ENCODE measurements at regions not wholly inside any gene's neighbourhood (a gene's known extent, or its start where the extent isn't known, plus 50 kb on each side); places are given as distances from the start of the nearest gene placed in this dataset.

DNA sequence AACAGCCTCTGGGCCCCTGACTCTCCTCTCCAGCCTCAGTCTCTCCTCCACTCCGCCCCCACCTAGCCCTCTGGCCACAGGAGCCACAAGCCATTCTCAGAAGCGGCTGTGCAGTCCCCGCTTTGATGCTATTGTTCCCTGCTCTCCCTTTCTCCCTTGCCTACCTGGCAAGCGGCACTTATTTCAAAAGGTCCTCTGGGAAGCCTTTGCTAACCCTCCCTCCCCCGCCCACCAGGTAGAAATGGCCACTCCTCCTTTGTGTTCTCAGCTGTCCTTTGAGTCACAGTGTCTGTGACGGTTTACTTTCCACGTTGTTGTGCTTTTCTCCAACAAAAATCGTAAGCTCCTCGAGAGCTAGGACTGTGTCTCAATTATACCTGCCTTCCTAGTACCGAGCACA, 338.4 kb upstream of the PROX1 start:
- no peaks in the 10 kb centered on the region for H3K4me1 ChIP-seq (ENCODE audit: control insufficient read depth in 1 of 2, insufficient read depth in 2 of 2, low read length in 2 of 2)
- H3K9ac ChIP-seq (ENCODE audit: low read depth in 1 of 2, low read length in 2 of 2): no peak overlapping the region
- no peak overlapping the region for H3K27ac ChIP-seq (ENCODE audit: low read depth, low read length)
- no peaks in the 10 kb centered on the region for H3K9me3 ChIP-seq (ENCODE audit: control insufficient read depth in 1 of 2, low read length in 2 of 2)
- H3K27me3 ChIP-seq (ENCODE audit: control insufficient read depth in 1 of 2, insufficient read depth in 2 of 2, low read length in 2 of 2): no peaks in the 10 kb centered on the region
- no peak overlapping the region for H3K4me3 ChIP-seq (ENCODE audit: low read depth in 1 of 2, low read length in 2 of 2)
- H3K36me3 ChIP-seq (ENCODE audit: control insufficient read depth in 1 of 2, insufficient read depth in 2 of 2, low read length in 2 of 2): no peaks in the 10 kb centered on the region

DNA sequence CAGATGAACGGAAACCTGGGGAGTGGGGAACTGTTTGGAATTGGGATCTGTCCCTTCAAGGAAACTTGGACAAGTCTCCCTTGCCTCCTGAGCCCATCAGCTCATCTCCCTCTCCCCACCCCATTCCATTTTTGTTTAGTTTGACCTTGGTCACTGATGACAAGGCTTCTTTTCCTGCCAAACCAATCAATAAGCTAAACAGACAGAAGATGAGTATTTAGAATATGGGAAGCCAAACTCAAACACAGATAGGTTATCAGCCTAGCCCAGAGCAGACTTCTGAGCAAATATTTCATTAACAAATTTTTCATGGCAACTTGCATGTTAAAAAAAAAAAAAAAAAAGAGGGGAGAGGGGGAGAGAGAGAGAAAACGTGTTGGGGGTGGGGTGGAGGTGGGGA, 337.2 kb upstream of the PROX1 start:
- H3K9me3 ChIP-seq (ENCODE audit: control insufficient read depth in 1 of 2, low read length in 2 of 2): no peaks in the 10 kb centered on the region
- no peaks in the 10 kb centered on the region for H3K36me3 ChIP-seq (ENCODE audit: control insufficient read depth in 1 of 2, insufficient read depth in 2 of 2, low read length in 2 of 2)
- H3K27me3 ChIP-seq (ENCODE audit: control insufficient read depth in 1 of 2, insufficient read depth in 2 of 2, low read length in 2 of 2): no peaks in the 10 kb centered on the region
- no peaks in the 10 kb centered on the region for H3K4me1 ChIP-seq (ENCODE audit: control insufficient read depth in 1 of 2, insufficient read depth in 2 of 2, low read length in 2 of 2)
- H3K27ac ChIP-seq (ENCODE audit: low read depth, low read length): no peak overlapping the region
- H3K4me3 ChIP-seq (ENCODE audit: low read depth in 1 of 2, low read length in 2 of 2): no peak overlapping the region
- H3K9ac ChIP-seq (ENCODE audit: low read depth in 1 of 2, low read length in 2 of 2): no peak overlapping the region

DNA sequence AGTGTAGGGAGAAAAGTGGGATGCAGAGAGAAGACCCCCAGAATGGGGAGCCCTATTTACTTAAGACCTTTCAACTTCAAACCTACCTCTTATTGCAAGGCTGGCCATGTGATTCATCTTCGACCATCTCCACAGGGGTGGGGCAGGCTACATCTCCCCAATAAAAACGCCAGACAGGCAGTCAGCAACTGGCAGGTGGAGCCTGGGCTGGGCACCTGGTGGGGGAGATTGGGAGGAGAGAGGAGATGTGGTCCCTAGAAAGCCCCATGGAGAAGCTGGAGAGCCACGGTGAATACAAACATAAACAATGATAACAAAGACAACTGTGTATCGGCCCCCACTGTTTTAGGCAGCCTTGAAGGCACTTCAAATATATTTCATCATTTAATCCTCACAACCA, 336.7 kb upstream of the PROX1 start:
- H3K9me3 ChIP-seq (ENCODE audit: control insufficient read depth in 1 of 2, low read length in 2 of 2): no peaks in the 10 kb centered on the region
- no peaks in the 10 kb centered on the region for H3K27me3 ChIP-seq (ENCODE audit: control insufficient read depth in 1 of 2, insufficient read depth in 2 of 2, low read length in 2 of 2)
- peaks cover under 1 to 2% of the 10 kb centered on the region in 2 donors for H3K4me1 ChIP-seq (ENCODE audit: control insufficient read depth in 1 of 2, insufficient read depth in 2 of 2, low read length in 2 of 2)
- H3K4me3 ChIP-seq (ENCODE audit: low read depth in 1 of 2, low read length in 2 of 2): no peak overlapping the region
- no peaks in the 10 kb centered on the region for H3K36me3 ChIP-seq (ENCODE audit: control insufficient read depth in 1 of 2, insufficient read depth in 2 of 2, low read length in 2 of 2)
- no peak overlapping the region for H3K9ac ChIP-seq (ENCODE audit: low read depth in 1 of 2, low read length in 2 of 2)
- H3K27ac ChIP-seq (ENCODE audit: low read depth, low read length): no peak overlapping the region

DNA sequence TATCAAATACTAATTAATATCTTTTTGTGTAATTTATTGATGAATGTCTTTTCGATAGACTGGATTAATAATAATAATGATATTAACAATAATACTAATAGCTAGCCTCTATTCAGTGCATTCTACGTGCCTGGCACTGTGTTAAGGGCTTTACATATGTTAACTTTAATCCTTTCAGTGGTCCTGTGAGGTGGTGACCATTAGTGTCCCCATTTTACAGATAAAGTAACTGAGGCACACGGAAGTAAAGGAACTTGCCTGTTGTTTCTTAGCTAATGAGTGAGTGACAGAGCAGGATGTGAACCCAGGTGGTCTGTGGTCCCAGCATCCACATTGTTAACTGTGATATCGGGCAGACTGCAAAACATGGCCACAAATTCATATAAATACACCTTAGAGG, 335.7 kb upstream of the PROX1 start:
- Histone ChIP-seq H3K4me3 (ENCODE audit: low read depth in 1 of 2, low read length in 2 of 2) (no peak overlapping the region), H3K27ac (ENCODE audit: low read depth, low read length) (no peak overlapping the region), H3K36me3 (ENCODE audit: control insufficient read depth in 1 of 2, insufficient read depth in 2 of 2, low read length in 2 of 2) (no peaks in the 10 kb centered on the region), H3K27me3 (ENCODE audit: control insufficient read depth in 1 of 2, insufficient read depth in 2 of 2, low read length in 2 of 2) (no peaks in the 10 kb centered on the region), H3K9me3 (ENCODE audit: control insufficient read depth in 1 of 2, low read length in 2 of 2) (no peaks in the 10 kb centered on the region), H3K9ac (ENCODE audit: low read depth in 1 of 2, low read length in 2 of 2) (no peak overlapping the region), H3K4me1 (ENCODE audit: control insufficient read depth in 1 of 2, insufficient read depth in 2 of 2, low read length in 2 of 2) (peaks cover 9 to 11% of the 10 kb centered on the region in 2 donors)

DNA sequence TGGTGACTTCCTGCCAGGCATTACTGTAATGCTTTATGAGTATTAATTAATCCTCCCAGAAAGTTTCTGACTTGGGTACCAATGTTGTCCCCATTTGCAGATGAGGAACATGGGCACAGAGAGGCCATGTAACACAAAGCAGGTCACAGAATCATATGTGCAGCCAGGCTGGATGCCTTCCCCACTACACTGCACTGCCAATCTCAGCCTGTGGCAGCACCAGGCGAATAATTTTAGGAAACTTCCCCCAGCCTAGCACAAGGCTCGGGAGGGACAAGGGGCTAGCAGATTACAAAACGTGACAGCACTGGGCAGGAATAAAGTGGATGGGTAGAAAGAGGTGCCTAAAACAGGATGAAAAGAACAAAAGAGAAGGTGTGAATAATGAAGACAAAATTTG, 331.7 kb upstream of the PROX1 start:
- Histone ChIP-seq H3K4me3 (ENCODE audit: low read depth in 1 of 2, low read length in 2 of 2) (no peak overlapping the region), H3K4me1 (ENCODE audit: control insufficient read depth in 1 of 2, insufficient read depth in 2 of 2, low read length in 2 of 2) (peaks cover 33 to 39% of the 10 kb centered on the region in 2 donors), H3K9ac (ENCODE audit: low read depth in 1 of 2, low read length in 2 of 2) (no peak overlapping the region), H3K9me3 (ENCODE audit: control insufficient read depth in 1 of 2, low read length in 2 of 2) (no peaks in the 10 kb centered on the region), H3K36me3 (ENCODE audit: control insufficient read depth in 1 of 2, insufficient read depth in 2 of 2, low read length in 2 of 2) (no peaks in the 10 kb centered on the region), H3K27ac (ENCODE audit: low read depth, low read length) (no peak overlapping the region), H3K27me3 (ENCODE audit: control insufficient read depth in 1 of 2, insufficient read depth in 2 of 2, low read length in 2 of 2) (no peaks in the 10 kb centered on the region)

DNA sequence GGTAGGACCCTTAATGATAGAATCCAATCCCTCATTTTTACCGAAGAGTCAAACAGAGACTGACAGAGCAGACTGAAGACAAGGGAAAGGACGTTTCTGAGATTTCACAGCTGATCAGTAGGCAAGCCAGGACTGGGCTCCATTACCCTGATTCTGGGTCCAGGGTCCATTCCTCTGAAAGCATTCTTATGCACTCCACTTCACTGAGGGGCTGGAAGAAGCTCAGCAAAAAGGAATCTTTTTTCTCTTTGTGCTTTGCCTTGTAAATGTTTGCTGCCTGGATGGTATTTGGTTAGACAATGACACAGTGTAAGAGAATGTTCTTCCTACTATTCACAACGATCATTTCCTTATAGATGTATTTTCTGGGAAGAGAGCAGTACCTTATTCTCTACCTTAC, 331.3 kb upstream of the PROX1 start:
- Histone ChIP-seq H3K36me3 (ENCODE audit: control insufficient read depth in 1 of 2, insufficient read depth in 2 of 2, low read length in 2 of 2) (no peaks in the 10 kb centered on the region), H3K27me3 (ENCODE audit: control insufficient read depth in 1 of 2, insufficient read depth in 2 of 2, low read length in 2 of 2) (no peaks in the 10 kb centered on the region), H3K4me1 (ENCODE audit: control insufficient read depth in 1 of 2, insufficient read depth in 2 of 2, low read length in 2 of 2) (peaks cover 33 to 39% of the 10 kb centered on the region in 2 donors), H3K4me3 (ENCODE audit: low read depth in 1 of 2, low read length in 2 of 2) (no peak overlapping the region), H3K27ac (ENCODE audit: low read depth, low read length) (no peak overlapping the region), H3K9ac (ENCODE audit: low read depth in 1 of 2, low read length in 2 of 2) (no peak overlapping the region), H3K9me3 (ENCODE audit: control insufficient read depth in 1 of 2, low read length in 2 of 2) (no peaks in the 10 kb centered on the region)

DNA sequence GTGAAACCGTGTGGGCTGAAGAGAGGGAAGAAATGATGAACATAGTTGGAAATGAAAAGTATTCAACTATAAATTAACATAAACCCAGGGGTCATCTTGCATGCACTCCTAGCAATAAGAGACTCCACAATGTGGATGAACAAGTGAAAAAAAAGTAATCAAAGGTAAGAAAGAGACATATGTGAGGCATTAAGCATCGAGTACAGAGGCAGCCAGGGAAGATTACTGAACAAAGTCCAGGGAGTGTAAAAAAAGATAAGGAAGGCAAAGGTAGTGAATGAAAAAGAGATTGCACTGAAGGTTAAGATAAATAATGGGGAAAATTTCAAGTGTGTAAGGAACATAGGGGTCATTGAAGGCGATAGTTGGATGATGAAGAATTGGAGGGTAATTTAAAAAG, 330.8 kb upstream of the PROX1 start:
- no peak overlapping the region for H3K27ac ChIP-seq (ENCODE audit: low read depth, low read length)
- H3K9me3 ChIP-seq (ENCODE audit: control insufficient read depth in 1 of 2, low read length in 2 of 2): no peaks in the 10 kb centered on the region
- H3K4me3 ChIP-seq (ENCODE audit: low read depth in 1 of 2, low read length in 2 of 2): no peak overlapping the region
- no peaks in the 10 kb centered on the region for H3K27me3 ChIP-seq (ENCODE audit: control insufficient read depth in 1 of 2, insufficient read depth in 2 of 2, low read length in 2 of 2)
- H3K4me1 ChIP-seq (ENCODE audit: control insufficient read depth in 1 of 2, insufficient read depth in 2 of 2, low read length in 2 of 2): peaks cover 33 to 39% of the 10 kb centered on the region in 2 donors
- no peaks in the 10 kb centered on the region for H3K36me3 ChIP-seq (ENCODE audit: control insufficient read depth in 1 of 2, insufficient read depth in 2 of 2, low read length in 2 of 2)
- no peak overlapping the region for H3K9ac ChIP-seq (ENCODE audit: low read depth in 1 of 2, low read length in 2 of 2)

DNA sequence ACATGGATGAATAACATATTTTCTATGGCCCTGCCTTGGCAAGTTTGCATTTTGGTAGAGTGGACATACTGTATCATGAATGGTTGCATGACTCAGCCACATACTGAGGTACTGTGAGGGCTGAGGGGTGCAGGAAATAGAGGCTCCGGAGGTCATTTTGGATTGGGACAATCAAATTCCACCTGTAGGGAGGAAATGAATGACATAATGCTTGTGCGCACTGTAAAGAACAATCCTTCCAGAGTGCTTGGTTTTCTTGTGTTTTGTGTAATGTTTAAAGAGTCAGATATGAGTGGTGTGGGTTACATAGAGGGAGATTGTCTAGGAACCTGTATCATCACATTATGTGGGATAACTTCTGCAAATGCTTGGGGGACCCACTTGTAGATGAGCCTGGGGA, 329.9 kb upstream of the PROX1 start:
- Histone ChIP-seq H3K9ac (ENCODE audit: low read depth in 1 of 2, low read length in 2 of 2) (no peak overlapping the region), H3K4me3 (ENCODE audit: low read depth in 1 of 2, low read length in 2 of 2) (peak overlapping the region in 1 of 2 donors; percentile 7), H3K27me3 (ENCODE audit: control insufficient read depth in 1 of 2, insufficient read depth in 2 of 2, low read length in 2 of 2) (no peaks in the 10 kb centered on the region), H3K27ac (ENCODE audit: low read depth, low read length) (no peak overlapping the region), H3K36me3 (ENCODE audit: control insufficient read depth in 1 of 2, insufficient read depth in 2 of 2, low read length in 2 of 2) (no peaks in the 10 kb centered on the region), H3K9me3 (ENCODE audit: control insufficient read depth in 1 of 2, low read length in 2 of 2) (no peaks in the 10 kb centered on the region), H3K4me1 (ENCODE audit: control insufficient read depth in 1 of 2, insufficient read depth in 2 of 2, low read length in 2 of 2) (peaks cover 33 to 39% of the 10 kb centered on the region in 2 donors)

DNA sequence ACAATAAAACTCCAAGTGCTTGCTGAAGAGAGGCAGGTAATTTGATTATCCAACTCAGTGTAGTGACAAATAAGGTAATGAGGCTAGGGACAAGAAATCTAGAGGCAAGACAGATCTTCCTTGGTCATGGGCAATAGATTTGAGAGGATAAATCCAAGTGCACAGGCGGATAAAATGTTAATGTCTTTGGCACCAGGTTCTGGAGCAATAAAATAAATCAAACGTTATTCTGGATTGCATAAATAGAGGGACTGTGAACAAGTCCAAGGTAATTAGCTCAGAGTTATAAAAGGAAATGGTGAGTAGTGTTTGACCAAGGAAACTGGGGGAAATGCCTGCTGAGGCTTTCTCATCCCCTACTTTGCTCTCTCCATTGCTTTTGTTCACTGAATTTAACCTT, 329.3 kb upstream of the PROX1 start:
- Histone ChIP-seq H3K36me3 (ENCODE audit: control insufficient read depth in 1 of 2, insufficient read depth in 2 of 2, low read length in 2 of 2) (no peaks in the 10 kb centered on the region), H3K27me3 (ENCODE audit: control insufficient read depth in 1 of 2, insufficient read depth in 2 of 2, low read length in 2 of 2) (no peaks in the 10 kb centered on the region), H3K9me3 (ENCODE audit: control insufficient read depth in 1 of 2, low read length in 2 of 2) (no peaks in the 10 kb centered on the region), H3K4me3 (ENCODE audit: low read depth in 1 of 2, low read length in 2 of 2) (peak overlapping the region in 1 of 2 donors; percentile 7), H3K4me1 (ENCODE audit: control insufficient read depth in 1 of 2, insufficient read depth in 2 of 2, low read length in 2 of 2) (peaks cover 33 to 39% of the 10 kb centered on the region in 2 donors), H3K27ac (ENCODE audit: low read depth, low read length) (no peak overlapping the region), H3K9ac (ENCODE audit: low read depth in 1 of 2, low read length in 2 of 2) (no peak overlapping the region)

DNA sequence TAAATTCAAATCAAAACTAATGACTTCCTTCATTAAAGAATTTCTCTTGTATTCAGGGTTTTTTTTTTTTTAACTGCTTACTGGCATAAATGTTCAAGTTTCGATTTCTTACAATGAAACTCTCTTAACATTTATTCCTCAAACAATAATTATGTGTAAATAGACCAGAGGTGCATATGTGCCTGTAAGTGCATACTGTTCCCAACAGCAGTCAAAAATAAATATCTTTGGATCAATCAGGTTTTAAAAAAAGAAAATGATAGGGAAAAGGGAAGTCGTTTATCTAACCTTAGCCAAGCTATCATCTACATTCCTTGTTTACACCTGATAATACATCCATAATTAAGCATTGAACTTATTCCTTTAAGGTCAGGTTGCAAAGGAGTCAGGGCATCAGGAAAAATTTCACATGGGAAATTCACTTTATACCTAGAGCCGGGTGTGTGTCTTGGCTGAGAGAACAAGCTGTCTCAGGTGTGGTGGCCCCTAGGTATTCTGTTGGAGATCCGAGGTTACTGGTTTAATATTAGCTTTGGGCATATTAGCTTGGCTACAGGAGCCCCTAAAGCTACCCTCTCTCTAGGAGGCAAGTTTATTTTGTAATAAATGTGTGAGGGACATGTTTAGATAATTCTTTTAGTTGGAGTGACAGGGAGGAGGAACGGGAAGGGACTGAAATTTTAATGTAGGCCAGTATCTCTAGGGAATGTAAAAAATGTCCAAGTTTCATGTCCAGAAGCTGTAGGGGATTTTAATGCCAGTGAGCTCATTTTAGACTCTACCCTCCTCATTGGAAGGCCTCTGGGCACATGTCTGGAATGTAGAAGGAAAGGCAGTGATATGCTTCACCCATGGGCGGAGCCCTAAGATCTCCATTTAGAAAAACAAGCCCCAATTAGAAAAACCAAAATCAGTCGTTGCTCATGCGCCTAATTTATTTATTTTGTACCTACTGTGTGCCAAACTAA, 327.9 kb upstream of the PROX1 start:
- Histone ChIP-seq H3K9me3 (ENCODE audit: control insufficient read depth in 1 of 2, low read length in 2 of 2) (no peaks in the 10 kb centered on the region), H3K4me3 (ENCODE audit: low read depth in 1 of 2, low read length in 2 of 2) (no peak overlapping the region), H3K27me3 (ENCODE audit: control insufficient read depth in 1 of 2, insufficient read depth in 2 of 2, low read length in 2 of 2) (no peaks in the 10 kb centered on the region), H3K9ac (ENCODE audit: low read depth in 1 of 2, low read length in 2 of 2) (no peak overlapping the region), H3K27ac (ENCODE audit: low read depth, low read length) (no peak overlapping the region), H3K4me1 (ENCODE audit: control insufficient read depth in 1 of 2, insufficient read depth in 2 of 2, low read length in 2 of 2) (peaks cover 33 to 39% of the 10 kb centered on the region in 2 donors), H3K36me3 (ENCODE audit: control insufficient read depth in 1 of 2, insufficient read depth in 2 of 2, low read length in 2 of 2) (no peaks in the 10 kb centered on the region)

Data from duodenal mucosa (tissue), 2 donors.